Colonic mucosa (tissue), 4 donors: ENCODE measurements at regions not wholly inside any gene's neighbourhood (a gene's known extent, or its start where the extent isn't known, plus 50 kb on each side); places are given as distances from the start of the nearest gene placed in this dataset.

Experiments
- DNase-seq: peaks from one replicate; pipeline ENCODE4 v3.0.0-alpha.2; 2020
- H3K27ac ChIP-seq: fragments of 200-600 bp; one replicate; pipeline ENCODE4 v1.8.0; 2021
- H3K27me3 ChIP-seq: fragments of 200-600 bp; one replicate; pipeline ENCODE4 v1.8.0; 2021
- H3K36me3 ChIP-seq: fragments of 200-600 bp; one replicate; pipeline ENCODE4 v1.8.0; 2021
- H3K4me1 ChIP-seq: fragments of 200-600 bp; one replicate; pipeline ENCODE4 v1.8.0; 2021; ENCODE audit warnings: mild to moderate bottlenecking
- H3K4me3 ChIP-seq: fragments of 200-600 bp; one replicate; pipeline ENCODE4 v1.8.0; 2021
- H3K9ac ChIP-seq, 2 donors: one replicate each; pipeline ENCODE4 v1.7.0; 2013; ENCODE audit warnings: control low read depth in 2 of 2, low read depth in 2 of 2, low read length in 2 of 2
- H3K9me3 ChIP-seq: fragments of 200-600 bp; one replicate; pipeline ENCODE4 v1.8.0; 2021
- CTCF ChIP-seq: fragments of 200-600 bp; IDR thresholded peaks from one replicate; pipeline ENCODE4 v1.8.0; 2022; ENCODE audit warnings: antibody characterized with exemption, mild to moderate bottlenecking
- intact Hi-C: fragments of 100-400 bp; cut with DNase I; formaldehyde crosslinking; loops from one replicate; pipeline ENCODE4 v1.14.1; 2022
- donor health status: healthy.
- donor health status: DM: no; HTN: no; CAD: no.
- donor health status: DM: no; HTN: no; CAD: no.

GRCh38 chr12:114901316-114901715 is 217.3 kb upstream of the TBX3 start:
- no peak for TF ChIP-seq CTCF
- Histone ChIP-seq H3K4me1 (no peaks in the 10 kb centered on the region), H3K27ac (no peak overlapping the region), H3K36me3 (no peaks in the 10 kb centered on the region), H3K9ac (no peak overlapping the region), H3K27me3 (no peaks in the 10 kb centered on the region), H3K9me3 (no peaks in the 10 kb centered on the region), H3K4me3 (no peak overlapping the region)
- intact Hi-C loops = no loop called here
- no peak for DNase-seq

GRCh38 chr12:114898159-114898558 is 214.2 kb upstream of the TBX3 start:
- Histone ChIP-seq H3K27ac (no peak overlapping the region), H3K27me3 (no peaks in the 10 kb centered on the region), H3K9ac (no peak overlapping the region), H3K9me3 (no peaks in the 10 kb centered on the region), H3K4me3 (no peak overlapping the region), H3K4me1 (no peaks in the 10 kb centered on the region), H3K36me3 (no peaks in the 10 kb centered on the region)
- intact Hi-C loops = no loop called here
- no peak for TF ChIP-seq CTCF
- no peak for DNase-seq

GRCh38 chr12:114895827-114896226 is 211.9 kb upstream of the TBX3 start:
- Histone ChIP-seq H3K4me1 (no peaks in the 10 kb centered on the region), H3K4me3 (no peak overlapping the region), H3K9me3 (no peaks in the 10 kb centered on the region), H3K9ac (no peak overlapping the region), H3K27me3 (no peaks in the 10 kb centered on the region), H3K27ac (no peak overlapping the region), H3K36me3 (no peaks in the 10 kb centered on the region)
- no peak for DNase-seq
- no peak for TF ChIP-seq CTCF
- intact Hi-C loops = no loop called here

- no peak overlapping the region for H3K27ac ChIP-seq
- H3K36me3 ChIP-seq = no peaks in the 10 kb centered on the region
- H3K4me1 ChIP-seq = no peaks in the 10 kb centered on the region
- no peaks in the 10 kb centered on the region for H3K27me3 ChIP-seq
- no peak for TF ChIP-seq CTCF
- no peak for DNase-seq
- no peaks in the 10 kb centered on the region for H3K9me3 ChIP-seq
- H3K4me3 ChIP-seq = no peak overlapping the region
- H3K9ac ChIP-seq = no peak overlapping the region
- intact Hi-C loops = no loop called here
Measured at GRCh38 chr12:114895081-114895480, 211.1 kb upstream of the TBX3 start.

GRCh38 chr12:114894076-114894475 is 210.1 kb upstream of the TBX3 start:
- H3K27ac ChIP-seq = no peak overlapping the region
- H3K36me3 ChIP-seq = no peaks in the 10 kb centered on the region
- TF ChIP-seq CTCF = no peak
- no peaks in the 10 kb centered on the region for H3K4me1 ChIP-seq
- H3K27me3 ChIP-seq = no peaks in the 10 kb centered on the region
- no peak for DNase-seq
- no peaks in the 10 kb centered on the region for H3K9me3 ChIP-seq
- H3K4me3 ChIP-seq = no peak overlapping the region
- intact Hi-C loops = no loop called here
- H3K9ac ChIP-seq = no peak overlapping the region
